ENCODE measurements at regions not wholly inside any gene's neighbourhood (a gene's known extent, or its start where the extent isn't known, plus 50 kb on each side); places are given as distances from the start of the nearest gene placed in this dataset.
"Not testable (repeated sequence)": the region's sequence is repeated elsewhere in the genome, so short reads cannot be mapped to it uniquely, and the experiment has no call there.

- DNase-seq = no peak
Observed at GRCh38 chr6:66555082-66555481, 848.1 kb upstream of the EYS start.

- DNase-seq = no peak
Observed at GRCh38 chr6:66553441-66553840, 846.4 kb upstream of the EYS start.

- DNase-seq = no peak
Observed at GRCh38 chr6:66538551-66539135, 831.6 kb upstream of the EYS start.

GRCh38 chr6:66533921-66534404 lies 826.9 kb upstream of the EYS start:
- DNase-seq = no peak

GRCh38 chr6:66526061-66526460 lies 819.0 kb upstream of the EYS start:
- DNase-seq = no peak

GRCh38 chr6:66522864-66523263 lies 815.8 kb upstream of the EYS start:
- DNase-seq = no peak

- no peak for DNase-seq
Observed at GRCh38 chr6:66516377-66516776, 809.4 kb upstream of the EYS start.

- DNase-seq = no peak
Observed at GRCh38 chr6:66508433-66508832, 801.4 kb upstream of the EYS start.

- no peak for DNase-seq
Observed at GRCh38 chr6:66499851-66500250, 792.8 kb upstream of the EYS start.

- DNase-seq = no peak
Observed at GRCh38 chr6:66496659-66497058, 789.6 kb upstream of the EYS start.

GRCh38 chr6:66494643-66495042 lies 787.6 kb upstream of the EYS start:
- DNase-seq = not testable (repeated sequence)

- no peak for DNase-seq
Observed at GRCh38 chr6:66489269-66489987, 782.4 kb upstream of the EYS start.

- no peak for DNase-seq
Observed at GRCh38 chr6:66481216-66481615, 774.2 kb upstream of the EYS start.

- no peak for DNase-seq
Observed at GRCh38 chr6:66478705-66479104, 771.7 kb upstream of the EYS start.

- no peak for DNase-seq
Observed at GRCh38 chr6:66435321-66435720, 728.3 kb upstream of the EYS start.

GRCh38 chr6:66429210-66429609 lies 722.2 kb upstream of the EYS start:
- DNase-seq = peak; percentile 95

- no peak for DNase-seq
Observed at GRCh38 chr6:66423047-66423446, 716.0 kb upstream of the EYS start.

GRCh38 chr6:66421570-66421969 lies 714.5 kb upstream of the EYS start:
- no peak for DNase-seq

GRCh38 chr6:66418906-66419305 lies 711.9 kb upstream of the EYS start:
- DNase-seq = no peak

GRCh38 chr6:66403966-66404365 lies 696.9 kb upstream of the EYS start:
- no peak for DNase-seq

- DNase-seq = no peak
Observed at GRCh38 chr6:66402873-66403272, 695.8 kb upstream of the EYS start.

GRCh38 chr6:66396549-66396948 lies 689.5 kb upstream of the EYS start:
- DNase-seq = no peak

- no peak for DNase-seq
Observed at GRCh38 chr6:66396145-66396544, 689.1 kb upstream of the EYS start.

GRCh38 chr6:66390393-66390792 lies 683.4 kb upstream of the EYS start:
- no peak for DNase-seq
